Activated naive CD4-positive, alpha-beta T cell treated with anti-CD3 and anti-CD28 coated beads, Interleukin-2, amount 10 ng/mL, durations not matched to agents 7 days and 5 days (primary cell): ENCODE measurements at regions not wholly inside any gene's neighbourhood (a gene's known extent, or its start where the extent isn't known, plus 50 kb on each side); places are given as distances from the start of the nearest gene placed in this dataset.
"Not testable (repeated sequence)": the region's sequence is repeated elsewhere in the genome, so short reads cannot be mapped to it uniquely, and the experiment has no call there.

Source experiments
- CTCF ChIA-PET: fragments of 350-600 bp; sonication (Branson Sonifier 250); formaldehyde crosslinking; loops from one replicate; lab custom pipeline; 2021; ENCODE audit warnings: antibody characterized with exemption; lab: Charles Lee
- DNase-seq: peaks from one replicate; pipeline ENCODE4 v3.0.0-alpha.2; 2020
- H3K27ac Mint-ChIP-seq: one replicate; pipeline ENCODE4 v1.8.0; 2021; ENCODE audit warnings: mild to moderate bottlenecking, moderate library complexity, mixed read lengths
- H3K27me3 Mint-ChIP-seq: one replicate; pipeline ENCODE4 v1.8.0; 2021; ENCODE audit warnings: mild to moderate bottlenecking, mixed read lengths
- H3K36me3 Mint-ChIP-seq: one replicate; pipeline ENCODE4 v1.8.0; 2021; ENCODE audit warnings: mixed read lengths
- H3K4me1 Mint-ChIP-seq: one replicate; pipeline ENCODE4 v1.8.0; 2021; ENCODE audit warnings: mixed read lengths
- H3K4me3 Mint-ChIP-seq: one replicate; pipeline ENCODE4 v1.8.0; 2021; ENCODE audit warnings: mild to moderate bottlenecking, moderate library complexity, mixed read lengths
- H3K9me3 Mint-ChIP-seq: one replicate; pipeline ENCODE4 v1.8.0; 2021; ENCODE audit warnings: mixed read lengths

- CTCF ChIA-PET: no interaction called here
- H3K4me3 Mint-ChIP-seq: no peak overlapping the region
- no peaks in the 10 kb centered on the region for H3K27me3 Mint-ChIP-seq
- no peaks in the 10 kb centered on the region for H3K4me1 Mint-ChIP-seq
- H3K27ac Mint-ChIP-seq: no peak overlapping the region
- DNase-seq: no peak
- H3K9me3 Mint-ChIP-seq: no peaks in the 10 kb centered on the region
- no peaks in the 10 kb centered on the region for H3K36me3 Mint-ChIP-seq
These were observed 381.6 kb downstream of the TMEM38B start for GRCh38 chr9:106075960-106076327.

GRCh38 chr9:106076711-106077110 lies 382.4 kb downstream of the TMEM38B start:
- CTCF ChIA-PET: no interaction called here

GRCh38 chr9:106077731-106078130 lies 383.4 kb downstream of the TMEM38B start:
- Mint-ChIP-seq H3K4me3 (no peak overlapping the region), H3K4me1 (no peaks in the 10 kb centered on the region), H3K27me3 (no peaks in the 10 kb centered on the region), H3K9me3 (no peaks in the 10 kb centered on the region), H3K27ac (no peak overlapping the region), H3K36me3 (no peaks in the 10 kb centered on the region)
- CTCF ChIA-PET: no interaction called here
- DNase-seq: no peak

More at GRCh38 chr9:106076711-106077110, 382.4 kb downstream of the TMEM38B start:
- Mint-ChIP-seq H3K36me3 (no peaks in the 10 kb centered on the region), H3K27me3 (no peaks in the 10 kb centered on the region), H3K4me1 (no peaks in the 10 kb centered on the region), H3K27ac (no peak overlapping the region), H3K9me3 (no peaks in the 10 kb centered on the region), H3K4me3 (no peak overlapping the region)
- DNase-seq: no peak

- no peak overlapping the region for H3K4me3 Mint-ChIP-seq
- no peak for DNase-seq
- no peak overlapping the region for H3K27ac Mint-ChIP-seq
- CTCF ChIA-PET: no interaction called here
- no peaks in the 10 kb centered on the region for H3K9me3 Mint-ChIP-seq
- H3K27me3 Mint-ChIP-seq: no peaks in the 10 kb centered on the region
- H3K36me3 Mint-ChIP-seq: no peaks in the 10 kb centered on the region
- H3K4me1 Mint-ChIP-seq: no peaks in the 10 kb centered on the region
These were observed 388.3 kb downstream of the TMEM38B start for GRCh38 chr9:106082621-106083020.

GRCh38 chr9:106084702-106085101 lies 390.4 kb downstream of the TMEM38B start:
- CTCF ChIA-PET: no interaction called here
- no peaks in the 10 kb centered on the region for H3K27me3 Mint-ChIP-seq
- no peaks in the 10 kb centered on the region for H3K9me3 Mint-ChIP-seq
- no peak overlapping the region for H3K4me3 Mint-ChIP-seq
- no peak overlapping the region for H3K27ac Mint-ChIP-seq
- H3K36me3 Mint-ChIP-seq: no peaks in the 10 kb centered on the region
- H3K4me1 Mint-ChIP-seq: no peaks in the 10 kb centered on the region
- no peak for DNase-seq

GRCh38 chr9:106085479-106085878 lies 391.1 kb downstream of the TMEM38B start:
- CTCF ChIA-PET: no interaction called here
- Mint-ChIP-seq H3K27me3 (no peaks in the 10 kb centered on the region), H3K4me1 (no peaks in the 10 kb centered on the region), H3K9me3 (no peaks in the 10 kb centered on the region), H3K36me3 (no peaks in the 10 kb centered on the region), H3K4me3 (no peak overlapping the region), H3K27ac (no peak overlapping the region)
- no peak for DNase-seq

- CTCF ChIA-PET: no interaction called here
- Mint-ChIP-seq H3K27me3 (no peaks in the 10 kb centered on the region), H3K4me3 (no peak overlapping the region), H3K36me3 (no peaks in the 10 kb centered on the region), H3K9me3 (peaks cover 4% of the 10 kb centered on the region), H3K4me1 (no peaks in the 10 kb centered on the region), H3K27ac (no peak overlapping the region)
- DNase-seq: no peak
These were observed 397.7 kb downstream of the TMEM38B start for GRCh38 chr9:106092083-106092482.

- DNase-seq: no peak
- H3K27me3 Mint-ChIP-seq: no peaks in the 10 kb centered on the region
- no peak overlapping the region for H3K4me3 Mint-ChIP-seq
These were observed 408.5 kb downstream of the TMEM38B start for GRCh38 chr9:106102821-106103220.

GRCh38 chr9:106104887-106105286 lies 410.5 kb downstream of the TMEM38B start:
- Mint-ChIP-seq H3K36me3 (no peaks in the 10 kb centered on the region), H3K9me3 (peaks cover 2% of the 10 kb centered on the region), H3K4me1 (no peaks in the 10 kb centered on the region), H3K27me3 (no peaks in the 10 kb centered on the region), H3K27ac (no peak overlapping the region), H3K4me3 (no peak overlapping the region)
- CTCF ChIA-PET: no interaction called here
- no peak for DNase-seq

More at GRCh38 chr9:106102821-106103220, 408.5 kb downstream of the TMEM38B start:
- Mint-ChIP-seq H3K9me3 (peaks cover 2% of the 10 kb centered on the region), H3K27ac (no peak overlapping the region), H3K4me1 (no peaks in the 10 kb centered on the region), H3K36me3 (no peaks in the 10 kb centered on the region)
- CTCF ChIA-PET: no interaction called here

- Mint-ChIP-seq H3K4me3 (no peak overlapping the region), H3K27ac (no peak overlapping the region), H3K27me3 (no peaks in the 10 kb centered on the region), H3K36me3 (no peaks in the 10 kb centered on the region), H3K9me3 (peaks cover 2% of the 10 kb centered on the region), H3K4me1 (no peaks in the 10 kb centered on the region)
- CTCF ChIA-PET: no interaction called here
- no peak for DNase-seq
These were observed 412.1 kb downstream of the TMEM38B start for GRCh38 chr9:106106396-106106795.

GRCh38 chr9:106107716-106108115 lies 413.4 kb downstream of the TMEM38B start:
- Mint-ChIP-seq H3K36me3 (no peaks in the 10 kb centered on the region), H3K27me3 (no peaks in the 10 kb centered on the region), H3K9me3 (peaks cover 2% of the 10 kb centered on the region), H3K4me1 (no peaks in the 10 kb centered on the region), H3K27ac (no peak overlapping the region), H3K4me3 (no peak overlapping the region)
- CTCF ChIA-PET: no interaction called here
- no peak for DNase-seq

GRCh38 chr9:106109706-106110105 lies 415.4 kb downstream of the TMEM38B start:
- H3K36me3 Mint-ChIP-seq, H3K9me3 Mint-ChIP-seq, H3K4me3 Mint-ChIP-seq, DNase-seq, H3K27ac Mint-ChIP-seq, H3K27me3 Mint-ChIP-seq, H3K4me1 Mint-ChIP-seq, CTCF ChIA-PET: not testable (repeated sequence)

GRCh38 chr9:106110483-106110882 lies 416.1 kb downstream of the TMEM38B start:
- CTCF ChIA-PET: no interaction called here

GRCh38 chr9:106111039-106111730 lies 416.8 kb downstream of the TMEM38B start:
- H3K36me3 Mint-ChIP-seq: no peaks in the 10 kb centered on the region
- H3K4me1 Mint-ChIP-seq: no peaks in the 10 kb centered on the region
- H3K27ac Mint-ChIP-seq: no peak overlapping the region
- no peak overlapping the region for H3K4me3 Mint-ChIP-seq
- CTCF ChIA-PET: no interaction called here
- H3K9me3 Mint-ChIP-seq: peaks cover 2% of the 10 kb centered on the region
- H3K27me3 Mint-ChIP-seq: no peaks in the 10 kb centered on the region
- no peak for DNase-seq

More at GRCh38 chr9:106110483-106110882, 416.1 kb downstream of the TMEM38B start:
- Mint-ChIP-seq H3K36me3 (no peaks in the 10 kb centered on the region), H3K27me3 (no peaks in the 10 kb centered on the region), H3K4me3 (no peak overlapping the region), H3K27ac (no peak overlapping the region), H3K4me1 (no peaks in the 10 kb centered on the region), H3K9me3 (peaks cover 2% of the 10 kb centered on the region)
- DNase-seq: no peak

GRCh38 chr9:106112935-106113334 lies 418.6 kb downstream of the TMEM38B start:
- no peaks in the 10 kb centered on the region for H3K27me3 Mint-ChIP-seq
- no peak overlapping the region for H3K4me3 Mint-ChIP-seq
- no peaks in the 10 kb centered on the region for H3K9me3 Mint-ChIP-seq
- H3K4me1 Mint-ChIP-seq: no peaks in the 10 kb centered on the region
- CTCF ChIA-PET: no interaction called here
- no peaks in the 10 kb centered on the region for H3K36me3 Mint-ChIP-seq
- H3K27ac Mint-ChIP-seq: no peak overlapping the region
- no peak for DNase-seq
